B cell (primary cell): ENCODE measurements at regions not wholly inside any gene's neighbourhood (a gene's known extent, or its start where the extent isn't known, plus 50 kb on each side); places are given as distances from the start of the nearest gene placed in this dataset.

Experiments
- ATAC-seq: fragments of 200-7000 bp; cut with Tn5 transposase; one replicate; pipeline ENCODE4 v1.10.0; 2021; ENCODE audit warnings: low read depth, mild to moderate bottlenecking, moderate number of reproducible peaks, moderate library complexity
- CTCF ChIA-PET: fragments of 350-600 bp; sonication (Branson Sonifier 250); formaldehyde crosslinking; loops from one replicate; lab custom pipeline; 2021; ENCODE audit warnings: antibody characterized with exemption, inconsistent platforms; lab: Charles Lee
- POLR2A ChIA-PET: fragments of 350-600 bp; sonication (Branson Sonifier 250); formaldehyde crosslinking; loops from one replicate; lab custom pipeline; 2021; ENCODE audit warnings: antibody characterized with exemption; lab: Charles Lee
- DNase-seq: peaks from one replicate; pipeline ENCODE4 v3.0.0; 2013
- H2AFZ ChIP-seq: 2 replicates; pipeline ENCODE4 v1.6.1; 2012; ENCODE audit warnings: mild to moderate bottlenecking, low read depth, low read length; ENCODE audit not compliant: insufficient read depth, poor library complexity, severe bottlenecking
- H3K27ac ChIP-seq, 2 donors: 1 replicate in 1 of 2; 2 replicates in 1 of 2; pipeline ENCODE4 v1.5.1; 2012 to 2013; ENCODE audit warnings: low read length in 2 of 2, mild to moderate bottlenecking in 2 of 2, moderate library complexity in 1 of 2
- H3K27me3 ChIP-seq, 4 experiments: fragments of 200-600 bp in 1 of 4; sonication (generic) in 1 of 4; replicated peaks in 1 of 4; 1 replicate in 2 of 4; 2 replicates in 2 of 4; pipeline versions ENCODE4 v1.6.1 to v1.7.0; 2013 to 2016; ENCODE audit warnings: low read length in 3 of 4, mild to moderate bottlenecking in 2 of 4, mixed read lengths in 1 of 4, moderate library complexity in 1 of 4; ENCODE audit not compliant: insufficient read depth in 4 of 4, control insufficient read depth in 3 of 4; ENCODE audit errors: control extremely low read depth in 1 of 4
- H3K36me3 ChIP-seq, 2 experiments: replicated peaks in 1 of 2; 1 replicate in 1 of 2; 2 replicates in 1 of 2; pipeline versions ENCODE4 v1.6.1 to v1.7.1; 2013; ENCODE audit warnings: low read length in 1 of 2; ENCODE audit not compliant: insufficient read depth in 2 of 2, control insufficient read depth in 1 of 2; ENCODE audit errors: control extremely low read depth in 1 of 2, extremely low read depth in 1 of 2
- H3K4me1 ChIP-seq, 2 donors: fragments of 200-600 bp in 1 of 2; sonication (generic) in 1 of 2; 1 replicate in 1 of 2; 2 replicates in 1 of 2; pipeline versions ENCODE4 v1.5.1 to v1.6.1; 2013 to 2017; ENCODE audit warnings: low read length in 2 of 2; ENCODE audit not compliant: control insufficient read depth in 2 of 2, insufficient read depth in 2 of 2
- H3K4me2 ChIP-seq: replicated peaks from 2 replicates; pipeline ENCODE3; 2012; ENCODE audit warnings: mild to moderate bottlenecking, low read depth, low read length; ENCODE audit not compliant: poor library complexity, severe bottlenecking
- H3K4me3 ChIP-seq, 5 experiments: fragments of 200-600 bp in 1 of 5; sonication (generic) in 1 of 5; 1 replicate in 3 of 5; 2 replicates in 2 of 5; pipeline versions ENCODE4 v1.5.1 to v1.7.0; 2011 to 2016; ENCODE audit warnings: low read length in 4 of 5, mild to moderate bottlenecking in 4 of 5, low read depth in 2 of 5, control low read depth in 1 of 5, moderate library complexity in 1 of 5; ENCODE audit not compliant: insufficient read depth in 1 of 5; ENCODE audit errors: control extremely low read depth in 1 of 5, extremely low read depth in 1 of 5
- H3K79me2 ChIP-seq: fragments of 200-600 bp; sonication (generic); one replicate; pipeline ENCODE4 v1.6.0; 2016; ENCODE audit warnings: low read length; ENCODE audit not compliant: control insufficient read depth, insufficient read depth
- H3K9ac ChIP-seq: fragments of 200-600 bp; sonication (generic); 2 replicates; pipeline ENCODE4 v1.6.1; 2017; ENCODE audit warnings: mild to moderate bottlenecking, low read length, moderate library complexity
- H3K9me3 ChIP-seq, 3 donors: one replicate each; pipeline versions ENCODE4 v1.6.1 to v1.7.1; 2013; ENCODE audit warnings: low read length in 2 of 3; ENCODE audit not compliant: control insufficient read depth in 2 of 3, insufficient read depth in 1 of 3; ENCODE audit errors: control extremely low read depth in 1 of 3
- H4K20me1 ChIP-seq: 2 replicates; pipeline ENCODE4 v1.6.0; 2012; ENCODE audit warnings: mild to moderate bottlenecking, low read length; ENCODE audit not compliant: insufficient read depth, control insufficient read depth, poor library complexity, severe bottlenecking
- H3K27ac Mint-ChIP-seq: one replicate; pipeline ENCODE4 v1.8.0; 2021; ENCODE audit warnings: mixed read lengths
- H3K27me3 Mint-ChIP-seq: one replicate; pipeline ENCODE4 v1.8.0; 2021; ENCODE audit warnings: mixed read lengths
- H3K4me1 Mint-ChIP-seq: one replicate; pipeline ENCODE4 v1.8.0; 2021; ENCODE audit warnings: mixed read lengths
- H3K4me3 Mint-ChIP-seq: one replicate; pipeline ENCODE4 v1.8.0; 2021; ENCODE audit warnings: mixed read lengths
- H3K9me3 Mint-ChIP-seq: one replicate; pipeline ENCODE4 v1.8.0; 2022; ENCODE audit warnings: mixed read lengths; ENCODE audit not compliant: insufficient read depth
- EZH2 ChIP-seq: IDR thresholded peaks from 2 replicates; pipeline ENCODE4 v1.6.1; 2012; ENCODE audit warnings: borderline replicate concordance, low read depth, mild to moderate bottlenecking, moderate library complexity, low read length; ENCODE audit not compliant: insufficient read depth, poor library complexity, severe bottlenecking
- WGBS: methylation state at CpG from one replicate; pipeline ENCODE4 v1.1.5; 2013; ENCODE audit warnings: missing lambda C conversion rate; ENCODE audit not compliant: insufficient coverage; 5-methylcytosine and 5-hydroxymethylcytosine counted together
- intact Hi-C: fragments of 100-400 bp; cut with micrococcal nuclease; formaldehyde crosslinking; loops from one replicate; pipeline ENCODE4 v1.10.0; 2022
- TF ChIP-seq, protein P1 (sequence below): fragments of 200-600 bp; IDR thresholded peaks from one replicate; pipeline ENCODE4 v1.8.0; 2022; ENCODE audit warnings: antibody characterized with exemption, mild to moderate bottlenecking

DNA sequence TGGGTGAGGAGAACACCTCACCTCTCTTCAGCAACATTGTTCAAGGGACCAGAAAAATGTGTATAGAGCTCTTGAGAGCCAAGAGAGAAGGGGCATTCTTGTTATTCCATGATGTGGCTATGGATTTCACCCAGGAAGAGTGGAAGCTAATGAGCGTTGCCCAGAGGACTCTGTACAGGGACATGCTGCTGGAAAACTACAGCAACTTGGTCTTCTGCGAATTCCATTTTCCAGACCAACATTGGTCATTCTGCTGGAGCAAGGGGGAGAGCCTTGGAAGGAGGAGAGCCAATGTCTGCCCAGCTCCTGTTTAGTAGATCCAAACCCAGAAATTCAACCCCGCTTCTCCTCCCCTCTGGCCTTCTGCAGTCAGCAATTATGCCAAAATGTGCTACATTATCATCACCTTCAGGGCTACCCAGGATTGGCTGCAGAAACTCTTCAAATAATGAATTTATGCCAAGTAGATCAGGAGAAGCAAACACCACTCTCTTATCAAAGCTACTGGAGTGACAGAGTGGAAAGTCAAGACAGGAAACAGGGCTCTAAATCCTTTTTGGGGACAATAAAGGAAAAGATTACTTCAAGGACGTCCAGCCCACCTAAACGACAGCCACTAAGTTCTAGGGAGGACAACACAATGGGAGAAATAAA is 707.5 kb upstream of the LUZP2 start:
- H3K27ac Mint-ChIP-seq: no peak overlapping the region
- Histone ChIP-seq H3K4me2 (no peak overlapping the region), H3K79me2 (no peaks in the 10 kb centered on the region), H3K27me3 (no peaks in the 10 kb centered on the region), H3K4me1 (no peaks in the 10 kb centered on the region), H3K4me3 (no peak overlapping the region), H3K36me3 (no peaks in the 10 kb centered on the region), H2AFZ (no peak overlapping the region), H3K27ac (no peak overlapping the region), H3K9ac (no peak overlapping the region), H4K20me1 (no peaks in the 10 kb centered on the region), H3K9me3 (no peaks in the 10 kb centered on the region)
- H3K9me3 Mint-ChIP-seq: peaks cover 3% of the 10 kb centered on the region
- TF ChIP-seq EZH2: no peak
- TF ChIP-seq, protein P1, sequence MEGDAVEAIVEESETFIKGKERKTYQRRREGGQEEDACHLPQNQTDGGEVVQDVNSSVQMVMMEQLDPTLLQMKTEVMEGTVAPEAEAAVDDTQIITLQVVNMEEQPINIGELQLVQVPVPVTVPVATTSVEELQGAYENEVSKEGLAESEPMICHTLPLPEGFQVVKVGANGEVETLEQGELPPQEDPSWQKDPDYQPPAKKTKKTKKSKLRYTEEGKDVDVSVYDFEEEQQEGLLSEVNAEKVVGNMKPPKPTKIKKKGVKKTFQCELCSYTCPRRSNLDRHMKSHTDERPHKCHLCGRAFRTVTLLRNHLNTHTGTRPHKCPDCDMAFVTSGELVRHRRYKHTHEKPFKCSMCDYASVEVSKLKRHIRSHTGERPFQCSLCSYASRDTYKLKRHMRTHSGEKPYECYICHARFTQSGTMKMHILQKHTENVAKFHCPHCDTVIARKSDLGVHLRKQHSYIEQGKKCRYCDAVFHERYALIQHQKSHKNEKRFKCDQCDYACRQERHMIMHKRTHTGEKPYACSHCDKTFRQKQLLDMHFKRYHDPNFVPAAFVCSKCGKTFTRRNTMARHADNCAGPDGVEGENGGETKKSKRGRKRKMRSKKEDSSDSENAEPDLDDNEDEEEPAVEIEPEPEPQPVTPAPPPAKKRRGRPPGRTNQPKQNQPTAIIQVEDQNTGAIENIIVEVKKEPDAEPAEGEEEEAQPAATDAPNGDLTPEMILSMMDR: no peak
- 81% methylated on average over 4 of the region's 5 CpGs for WGBS
- DNase-seq (no peak), ATAC-seq (no peak)
- POLR2A ChIA-PET: no interaction called here
- H3K4me3 Mint-ChIP-seq: no peak overlapping the region
- intact Hi-C loops: no loop called here
- no peaks in the 10 kb centered on the region for H3K4me1 Mint-ChIP-seq
- CTCF ChIA-PET: no interaction called here
- no peaks in the 10 kb centered on the region for H3K27me3 Mint-ChIP-seq

DNA sequence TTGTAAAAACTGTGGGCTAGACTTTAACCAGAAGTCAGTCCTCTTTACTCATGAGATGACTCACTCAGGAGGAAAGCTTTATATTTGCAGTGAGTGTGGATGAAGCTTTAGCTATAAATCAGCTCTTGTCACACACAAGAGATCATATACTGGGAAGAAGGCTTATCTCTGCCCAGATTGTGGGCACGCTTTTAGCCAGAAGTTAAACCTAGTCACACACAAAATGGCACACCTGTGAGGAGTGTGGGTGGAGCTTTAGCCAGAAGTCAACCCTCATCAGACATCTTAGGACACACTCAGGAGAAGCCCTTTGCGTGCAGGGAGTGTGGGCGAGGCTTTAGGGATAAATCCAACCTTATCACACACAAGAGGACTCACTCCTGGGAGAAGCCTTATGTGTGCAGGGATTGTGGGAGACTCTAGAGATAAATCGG is 706.9 kb upstream of the LUZP2 start:
- H3K27ac Mint-ChIP-seq: no peak overlapping the region
- DNase-seq: no peak
- H3K9me3 Mint-ChIP-seq: peaks cover 3% of the 10 kb centered on the region
- H3K9ac ChIP-seq: no peak overlapping the region
- no peak overlapping the region for H3K4me3 Mint-ChIP-seq
- H3K27me3 ChIP-seq: no peaks in the 10 kb centered on the region
- H4K20me1 ChIP-seq: no peaks in the 10 kb centered on the region
- H3K4me1 Mint-ChIP-seq: no peaks in the 10 kb centered on the region
- no peaks in the 10 kb centered on the region for H3K79me2 ChIP-seq
- TF ChIP-seq, protein P1: no peak
- TF ChIP-seq EZH2: no peak
- no peaks in the 10 kb centered on the region for H3K4me1 ChIP-seq
- ChIA-PET CTCF (no interaction called here), POLR2A (no interaction called here)
- H2AFZ ChIP-seq: no peak overlapping the region
- WGBS: no CpG with 5 or more reads among the region's 4 CpGs
- intact Hi-C loops: no loop called here
- no peaks in the 10 kb centered on the region for H3K27me3 Mint-ChIP-seq
- H3K36me3 ChIP-seq: no peaks in the 10 kb centered on the region
- no peak for ATAC-seq
- no peak overlapping the region for H3K27ac ChIP-seq
- no peak overlapping the region for H3K4me2 ChIP-seq
- H3K4me3 ChIP-seq: no peak overlapping the region
- no peaks in the 10 kb centered on the region for H3K9me3 ChIP-seq
